Tibial nerve (tissue), 4 donors: ENCODE measurements at regions not wholly inside any gene's neighbourhood (a gene's known extent, or its start where the extent isn't known, plus 50 kb on each side); places are given as distances from the start of the nearest gene placed in this dataset.

Source experiments
- DNase-seq, 2 donors: peaks; one replicate each; pipeline ENCODE4 v3.0.0-alpha.2; 2019; ENCODE audit warnings: low spot score in 2 of 2
- H3K27ac ChIP-seq, 4 donors: fragments of 200-600 bp; sonication (generic) in 3 of 4; one replicate each; pipeline ENCODE4 v1.5.1; 2017 to 2019; ENCODE audit warnings: mild to moderate bottlenecking in 1 of 4
- H3K27me3 ChIP-seq, 2 donors: fragments of 200-600 bp; sonication (generic) in 1 of 2; one replicate each; pipeline versions ENCODE4 v1.5.1 to v1.6.0; 2017 to 2019
- H3K36me3 ChIP-seq, 3 donors: fragments of 200-600 bp; sonication (generic); one replicate each; pipeline ENCODE4 v1.5.1; 2018 to 2019
- H3K4me1 ChIP-seq, 4 donors: fragments of 200-600 bp; sonication (generic) in 3 of 4; one replicate each; pipeline ENCODE4 v1.5.1; 2017 to 2019
- H3K4me3 ChIP-seq, 4 donors: fragments of 200-600 bp; sonication (generic) in 3 of 4; one replicate each; pipeline ENCODE4 v1.5.1; 2017 to 2019; ENCODE audit warnings: mild to moderate bottlenecking in 1 of 4, moderate library complexity in 1 of 4
- H3K9me3 ChIP-seq, 4 donors: fragments of 200-600 bp; sonication (generic) in 3 of 4; one replicate each; pipeline ENCODE4 v1.5.1; 2017 to 2019
- EP300 ChIP-seq, 2 donors: sonication (generic); formaldehyde crosslinking; IDR thresholded peaks; one replicate each; pipeline ENCODE4 v1.6.1; 2017; ENCODE audit warnings: antibody characterized with exemption in 2 of 2, mild to moderate bottlenecking in 1 of 2
- POLR2A ChIP-seq, 2 donors: fragments of 450-650 bp; IDR thresholded peaks; one replicate each; pipeline ENCODE4 v1.6.1; 2017; ENCODE audit warnings: antibody characterized with exemption in 2 of 2, mild to moderate bottlenecking in 2 of 2, moderate library complexity in 2 of 2
- WGBS, 2 donors: methylation state at CpG; one replicate each; pipeline ENCODE4 v1.1.5; 2018; 5-methylcytosine and 5-hydroxymethylcytosine counted together
- TF ChIP-seq, protein P1 (sequence below), 5 experiments: fragments of 200-600 bp in 3 of 5; fragments of 450-650 bp in 2 of 5; sonication (generic) in 3 of 5; IDR thresholded peaks; one replicate each; pipeline ENCODE4 v1.5.1; 2016 to 2019; ENCODE audit warnings: antibody characterized with exemption in 5 of 5, mild to moderate bottlenecking in 3 of 5, moderate library complexity in 2 of 5

DNA sequence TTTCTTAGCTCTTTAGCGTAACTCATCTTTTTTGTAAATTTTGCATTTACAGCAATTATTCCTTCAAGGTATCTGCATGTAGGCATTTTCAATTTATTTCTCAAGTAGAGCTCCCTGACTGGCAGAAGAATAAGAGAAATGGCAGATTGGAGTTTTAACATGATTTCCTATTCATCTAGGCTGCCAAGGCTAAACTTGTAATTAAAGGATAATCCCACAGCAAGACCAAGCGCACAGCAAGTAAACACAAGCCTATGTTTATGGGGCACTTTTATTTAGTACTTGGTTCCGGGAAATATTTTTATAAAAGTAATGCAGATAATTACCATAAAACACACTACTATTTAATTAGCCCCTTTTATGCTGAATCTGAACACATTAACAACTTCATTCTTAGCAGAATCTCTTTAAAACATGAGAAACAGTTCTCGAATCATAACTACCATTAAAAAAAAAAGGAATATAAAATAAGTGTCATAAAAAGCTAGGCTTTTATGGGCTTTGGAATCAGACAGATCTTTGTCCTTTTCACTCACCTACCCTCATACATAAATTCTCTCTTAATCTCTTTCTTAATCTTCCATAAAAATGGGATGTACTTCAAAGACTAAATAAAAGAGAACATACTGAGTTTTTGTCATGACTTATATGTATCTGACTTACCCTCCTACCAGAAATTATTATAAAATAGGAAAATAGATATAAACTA lies 961.6 kb upstream of the MIR17HG start:
- 92 to 93% methylated on average over 4 of the region's 4 CpGs for WGBS, 2 donors
- Histone ChIP-seq H3K9me3 (peaks cover 0 to 9% (median 0%) of the 10 kb centered on the region in 4 donors), H3K36me3 (no peaks in the 10 kb centered on the region), H3K27me3 (no peaks in the 10 kb centered on the region), H3K4me1 (no peaks in the 10 kb centered on the region), H3K27ac (no peak overlapping the region), H3K4me3 (no peak overlapping the region)
- TF ChIP-seq EP300 (IDR thresholded peaks at IDR 0.05) (no peak), POLR2A (IDR thresholded peaks at IDR 0.05) (no peak)
- TF ChIP-seq, protein P1, sequence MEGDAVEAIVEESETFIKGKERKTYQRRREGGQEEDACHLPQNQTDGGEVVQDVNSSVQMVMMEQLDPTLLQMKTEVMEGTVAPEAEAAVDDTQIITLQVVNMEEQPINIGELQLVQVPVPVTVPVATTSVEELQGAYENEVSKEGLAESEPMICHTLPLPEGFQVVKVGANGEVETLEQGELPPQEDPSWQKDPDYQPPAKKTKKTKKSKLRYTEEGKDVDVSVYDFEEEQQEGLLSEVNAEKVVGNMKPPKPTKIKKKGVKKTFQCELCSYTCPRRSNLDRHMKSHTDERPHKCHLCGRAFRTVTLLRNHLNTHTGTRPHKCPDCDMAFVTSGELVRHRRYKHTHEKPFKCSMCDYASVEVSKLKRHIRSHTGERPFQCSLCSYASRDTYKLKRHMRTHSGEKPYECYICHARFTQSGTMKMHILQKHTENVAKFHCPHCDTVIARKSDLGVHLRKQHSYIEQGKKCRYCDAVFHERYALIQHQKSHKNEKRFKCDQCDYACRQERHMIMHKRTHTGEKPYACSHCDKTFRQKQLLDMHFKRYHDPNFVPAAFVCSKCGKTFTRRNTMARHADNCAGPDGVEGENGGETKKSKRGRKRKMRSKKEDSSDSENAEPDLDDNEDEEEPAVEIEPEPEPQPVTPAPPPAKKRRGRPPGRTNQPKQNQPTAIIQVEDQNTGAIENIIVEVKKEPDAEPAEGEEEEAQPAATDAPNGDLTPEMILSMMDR (IDR thresholded peaks at IDR 0.05) = no peak
- DNase-seq = no peak

DNA sequence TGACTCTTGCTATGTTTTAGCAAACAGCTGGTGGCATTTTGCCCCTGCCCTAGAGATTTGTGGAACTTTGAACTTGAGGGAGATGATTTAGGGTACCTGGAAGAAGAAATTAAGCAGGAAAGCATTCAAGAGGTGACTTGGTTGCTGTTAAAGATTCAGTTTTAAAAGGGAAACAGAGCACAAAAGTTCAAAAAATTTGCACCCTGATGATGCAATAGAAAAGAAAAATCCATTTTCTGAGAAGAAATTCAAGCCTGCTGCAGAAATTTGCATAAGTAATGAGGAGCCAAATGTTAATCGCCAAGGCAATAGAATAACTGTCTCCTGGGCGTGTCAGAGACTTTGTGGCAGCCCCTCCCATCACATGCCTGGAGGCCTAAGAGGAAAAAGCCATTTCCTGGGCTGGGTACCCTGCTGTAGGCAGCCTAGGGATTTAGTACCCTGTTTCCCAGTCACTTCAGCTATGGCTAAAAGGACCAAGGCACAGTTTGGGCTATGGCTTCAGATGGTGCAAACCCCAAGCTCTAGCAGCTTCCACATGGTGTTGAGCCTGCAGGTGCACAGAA lies 958.5 kb upstream of the MIR17HG start:
- H3K4me1 ChIP-seq = no peaks in the 10 kb centered on the region
- 87 to 91% methylated on average over 2 of the region's 2 CpGs for WGBS, 2 donors
- H3K9me3 ChIP-seq = peaks cover 0 to 12% (median 0%) of the 10 kb centered on the region in 4 donors
- H3K36me3 ChIP-seq = no peaks in the 10 kb centered on the region
- no peak overlapping the region for H3K27ac ChIP-seq
- no peak overlapping the region for H3K4me3 ChIP-seq
- no peaks in the 10 kb centered on the region for H3K27me3 ChIP-seq
- no peak for DNase-seq
- TF ChIP-seq EP300 (IDR thresholded peaks at IDR 0.05) (no peak), POLR2A (IDR thresholded peaks at IDR 0.05) (no peak)
- TF ChIP-seq, protein P1 (IDR thresholded peaks at IDR 0.05) = no peak

DNA sequence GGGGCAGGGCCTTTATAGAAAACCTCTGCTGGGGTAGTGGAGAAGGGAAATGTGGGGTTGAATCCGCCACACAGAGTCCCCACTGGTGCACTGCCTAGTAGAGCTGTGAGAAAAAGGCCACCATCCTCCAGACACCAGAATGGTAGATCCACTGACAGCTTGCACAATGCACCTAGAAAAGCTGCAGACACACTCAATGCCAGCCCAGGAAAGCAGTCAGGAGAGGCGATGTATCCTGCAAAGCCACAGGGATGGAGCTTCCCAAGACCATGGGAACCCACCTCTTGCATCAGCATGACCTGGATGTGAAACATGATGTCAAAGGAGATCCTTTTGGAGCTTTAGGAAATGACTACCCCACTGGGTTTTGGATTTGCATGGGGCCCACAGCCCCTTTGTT lies 958.0 kb upstream of the MIR17HG start:
- 83 to 94% methylated on average over 2 of the region's 2 CpGs for WGBS, 2 donors

DNA sequence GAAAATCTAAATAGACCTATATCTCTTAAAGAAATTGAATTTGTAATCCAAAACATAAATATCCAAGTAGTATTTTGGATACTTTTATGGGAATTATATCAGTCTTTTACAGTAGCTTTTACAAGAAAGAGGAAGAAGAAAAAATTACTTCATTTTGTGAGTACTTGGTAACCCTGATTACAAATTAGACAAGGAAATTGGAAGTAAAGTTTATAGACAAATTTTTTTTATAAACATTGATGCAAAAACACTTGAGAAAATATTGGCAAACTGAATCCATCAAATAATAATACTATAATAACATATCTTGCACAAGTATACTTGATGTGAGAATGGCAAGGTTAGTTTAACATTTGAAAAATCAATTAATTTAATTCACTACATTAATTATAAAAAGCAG lies 954.1 kb upstream of the MIR17HG start:
- TF ChIP-seq, protein P1 (IDR thresholded peaks at IDR 0.05) = no peak
- TF ChIP-seq POLR2A (IDR thresholded peaks at IDR 0.05) (no peak), EP300 (IDR thresholded peaks at IDR 0.05) (no peak)
- H3K27ac ChIP-seq = no peak overlapping the region
- DNase-seq = no peak
- H3K4me3 ChIP-seq = no peak overlapping the region
- no peaks in the 10 kb centered on the region for H3K4me1 ChIP-seq
- no peaks in the 10 kb centered on the region for H3K27me3 ChIP-seq
- no peaks in the 10 kb centered on the region for H3K36me3 ChIP-seq
- H3K9me3 ChIP-seq = peaks cover 0 to 12% (median 0%) of the 10 kb centered on the region in 4 donors

More for the DNA sequence above, 958.0 kb upstream of the MIR17HG start:
- Histone ChIP-seq H3K9me3 (peaks cover 0 to 12% (median 0%) of the 10 kb centered on the region in 4 donors), H3K4me1 (no peaks in the 10 kb centered on the region), H3K27ac (no peak overlapping the region), H3K36me3 (no peaks in the 10 kb centered on the region), H3K4me3 (no peak overlapping the region), H3K27me3 (no peaks in the 10 kb centered on the region)
- TF ChIP-seq, protein P1 (IDR thresholded peaks at IDR 0.05) = no peak
- TF ChIP-seq EP300 (IDR thresholded peaks at IDR 0.05) (no peak), POLR2A (IDR thresholded peaks at IDR 0.05) (no peak)
- DNase-seq = no peak

DNA sequence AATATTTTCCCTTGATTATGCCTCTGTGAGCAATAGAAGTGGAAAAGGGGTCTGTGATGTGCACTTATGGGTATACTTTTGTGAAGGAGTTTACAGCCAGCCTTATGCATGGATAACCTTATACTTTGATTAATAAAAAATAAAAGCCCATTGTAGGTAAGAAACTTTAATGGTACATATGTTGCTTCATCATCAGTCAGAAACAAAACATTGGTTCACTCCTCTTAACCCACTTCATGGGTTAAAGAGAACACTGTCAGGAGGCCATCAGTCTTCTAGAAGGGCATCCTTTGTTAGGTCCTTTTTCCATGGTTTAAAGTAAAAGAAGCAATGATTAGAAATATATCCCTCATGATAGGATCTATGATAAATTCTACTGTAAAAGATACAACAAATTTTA lies 952.1 kb upstream of the MIR17HG start:
- Histone ChIP-seq H3K9me3 (peaks cover 0 to 20% (median 1%) of the 10 kb centered on the region in 4 donors), H3K36me3 (no peaks in the 10 kb centered on the region), H3K27me3 (no peaks in the 10 kb centered on the region), H3K27ac (no peak overlapping the region), H3K4me3 (no peak overlapping the region), H3K4me1 (no peaks in the 10 kb centered on the region)
- no peak for TF ChIP-seq EP300 (IDR thresholded peaks at IDR 0.05)
- TF ChIP-seq, protein P1 (IDR thresholded peaks at IDR 0.05) = no peak
- TF ChIP-seq POLR2A (IDR thresholded peaks at IDR 0.05) = no peak
- no peak for DNase-seq
